ENCODE measurements at regions not wholly inside any gene's neighbourhood (a gene's known extent, or its start where the extent isn't known, plus 50 kb on each side); places are given as distances from the start of the nearest gene placed in this dataset.

GRCh38 chr1:10860682-10861081, 64.2 kb upstream of the CASZ1 start:
- no peak for DNase-seq
- Histone ChIP-seq H3K9me3 (ENCODE audit: control insufficient read depth in 1 of 2, insufficient read depth in 1 of 2, low read length in 2 of 2) (no peaks in the 10 kb centered on the region), H3K4me3 (ENCODE audit: low read length) (no peak overlapping the region), H3K36me3 (ENCODE audit: insufficient read depth, low read length) (no peaks in the 10 kb centered on the region), H3K4me1 (ENCODE audit: insufficient read depth, low read length) (no peaks in the 10 kb centered on the region), H3K27ac (ENCODE audit: low read depth in 1 of 2, low read length in 2 of 2) (no peak overlapping the region), H3K27me3 (ENCODE audit: control insufficient read depth in 1 of 2, insufficient read depth in 2 of 2, low read length in 2 of 2) (peaks cover 5% of the 10 kb centered on the region in 2 experiments)
- TF ChIP-seq, protein P1, sequence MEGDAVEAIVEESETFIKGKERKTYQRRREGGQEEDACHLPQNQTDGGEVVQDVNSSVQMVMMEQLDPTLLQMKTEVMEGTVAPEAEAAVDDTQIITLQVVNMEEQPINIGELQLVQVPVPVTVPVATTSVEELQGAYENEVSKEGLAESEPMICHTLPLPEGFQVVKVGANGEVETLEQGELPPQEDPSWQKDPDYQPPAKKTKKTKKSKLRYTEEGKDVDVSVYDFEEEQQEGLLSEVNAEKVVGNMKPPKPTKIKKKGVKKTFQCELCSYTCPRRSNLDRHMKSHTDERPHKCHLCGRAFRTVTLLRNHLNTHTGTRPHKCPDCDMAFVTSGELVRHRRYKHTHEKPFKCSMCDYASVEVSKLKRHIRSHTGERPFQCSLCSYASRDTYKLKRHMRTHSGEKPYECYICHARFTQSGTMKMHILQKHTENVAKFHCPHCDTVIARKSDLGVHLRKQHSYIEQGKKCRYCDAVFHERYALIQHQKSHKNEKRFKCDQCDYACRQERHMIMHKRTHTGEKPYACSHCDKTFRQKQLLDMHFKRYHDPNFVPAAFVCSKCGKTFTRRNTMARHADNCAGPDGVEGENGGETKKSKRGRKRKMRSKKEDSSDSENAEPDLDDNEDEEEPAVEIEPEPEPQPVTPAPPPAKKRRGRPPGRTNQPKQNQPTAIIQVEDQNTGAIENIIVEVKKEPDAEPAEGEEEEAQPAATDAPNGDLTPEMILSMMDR (IDR thresholded peaks at IDR 0.05): no peak
- Mint-ChIP-seq H3K4me3 (no peak overlapping the region), H3K27me3 (peaks cover 25% of the 10 kb centered on the region), H3K36me3 (ENCODE audit: low read depth) (no peaks in the 10 kb centered on the region), H3K9me3 (no peaks in the 10 kb centered on the region), H3K4me1 (ENCODE audit: low read depth) (peaks cover 10% of the 10 kb centered on the region), H3K27ac (no peak overlapping the region)
- ATAC-seq (ENCODE audit: poor library complexity): no peak
- POLR2A ChIA-PET: no interaction called here
- intact Hi-C loops (cut with DNase I, micrococcal nuclease): no loop called here
- CTCF ChIA-PET: no interaction called here

DNA sequence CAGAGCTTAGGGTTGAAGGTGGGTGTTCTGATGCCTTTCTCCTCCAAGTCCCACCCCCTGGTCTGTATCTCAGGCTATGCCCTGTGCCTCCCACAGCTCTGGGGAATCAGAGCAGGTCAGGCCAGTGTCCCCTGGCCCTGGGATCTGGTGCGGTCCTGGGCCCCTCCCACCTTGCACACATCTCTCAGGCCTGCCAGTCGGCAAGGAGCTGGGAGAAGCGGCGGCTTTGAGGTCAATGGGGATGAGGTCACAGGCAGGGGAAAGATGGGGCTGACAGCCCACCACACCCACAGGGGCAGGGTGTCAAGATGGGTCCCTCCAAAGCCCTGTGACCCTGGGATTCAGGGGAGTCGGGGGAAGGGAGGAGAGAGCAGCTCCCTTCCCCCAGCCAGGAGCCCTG, 65.4 kb upstream of the CASZ1 start:
- H3K4me1 Mint-ChIP-seq (ENCODE audit: low read depth): peaks cover 18% of the 10 kb centered on the region
- H3K4me1 ChIP-seq (ENCODE audit: insufficient read depth, low read length): peaks cover 7% of the 10 kb centered on the region
- no peaks in the 10 kb centered on the region for H3K9me3 ChIP-seq (ENCODE audit: control insufficient read depth in 1 of 2, insufficient read depth in 1 of 2, low read length in 2 of 2)
- ChIA-PET CTCF (no interaction called here), POLR2A (no interaction called here)
- TF ChIP-seq, protein P1 (IDR thresholded peaks at IDR 0.05): no peak
- H3K36me3 ChIP-seq (ENCODE audit: insufficient read depth, low read length): no peaks in the 10 kb centered on the region
- H3K27ac ChIP-seq (ENCODE audit: low read depth in 1 of 2, low read length in 2 of 2): no peak overlapping the region
- H3K27me3 ChIP-seq (ENCODE audit: control insufficient read depth in 1 of 2, insufficient read depth in 2 of 2, low read length in 2 of 2): peaks cover 13 to 14% of the 10 kb centered on the region in 2 experiments
- no peak overlapping the region for H3K4me3 Mint-ChIP-seq
- DNase-seq (no peak), ATAC-seq (ENCODE audit: poor library complexity) (no peak)
- no peaks in the 10 kb centered on the region for H3K36me3 Mint-ChIP-seq (ENCODE audit: low read depth)
- intact Hi-C loops (cut with DNase I, micrococcal nuclease): no loop called here
- peaks cover 34% of the 10 kb centered on the region for H3K27me3 Mint-ChIP-seq
- no peak overlapping the region for H3K4me3 ChIP-seq (ENCODE audit: low read length)
- H3K9me3 Mint-ChIP-seq: no peaks in the 10 kb centered on the region
- no peak overlapping the region for H3K27ac Mint-ChIP-seq

- Histone ChIP-seq H3K4me3 (ENCODE audit: low read length) (no peak overlapping the region), H3K9me3 (ENCODE audit: control insufficient read depth in 1 of 2, insufficient read depth in 1 of 2, low read length in 2 of 2) (no peaks in the 10 kb centered on the region), H3K36me3 (ENCODE audit: insufficient read depth, low read length) (no peaks in the 10 kb centered on the region), H3K4me1 (ENCODE audit: insufficient read depth, low read length) (peaks cover 14% of the 10 kb centered on the region), H3K27ac (ENCODE audit: low read depth in 1 of 2, low read length in 2 of 2) (no peak overlapping the region), H3K27me3 (ENCODE audit: control insufficient read depth in 1 of 2, insufficient read depth in 2 of 2, low read length in 2 of 2) (peaks cover 20% of the 10 kb centered on the region in 2 experiments)
- TF ChIP-seq, protein P1 (IDR thresholded peaks at IDR 0.05): no peak
- Mint-ChIP-seq H3K4me1 (ENCODE audit: low read depth) (peaks cover 24% of the 10 kb centered on the region), H3K27ac (no peak overlapping the region), H3K27me3 (peaks cover 40% of the 10 kb centered on the region), H3K4me3 (no peak overlapping the region), H3K36me3 (ENCODE audit: low read depth) (no peaks in the 10 kb centered on the region), H3K9me3 (no peaks in the 10 kb centered on the region)
- DNase-seq: no peak
- CTCF ChIA-PET: no interaction called here
- no peak for ATAC-seq (ENCODE audit: poor library complexity)
- POLR2A ChIA-PET: no interaction called here
- intact Hi-C loops (cut with DNase I, micrococcal nuclease): no loop called here
Observed at GRCh38 chr1:10862743-10863335, 66.4 kb upstream of the CASZ1 start.

Data from CD4-positive, alpha-beta T cell (primary cell).